GM23338 (cell line): ENCODE measurements at regions not wholly inside any gene's neighbourhood (a gene's known extent, or its start where the extent isn't known, plus 50 kb on each side); places are given as distances from the start of the nearest gene placed in this dataset.

ENCODE experiments used
- STAT1 ChIP-seq: IDR thresholded peaks from one replicate; pipeline ENCODE4 v1.6.1; 2016; ENCODE audit warnings: antibody characterized with exemption; ENCODE audit not compliant: unreplicated experiment
- TF ChIP-seq, protein P1 (sequence below), 2 experiments: fragments of 200-600 bp in 1 of 2; sonication (generic) in 1 of 2; conservative IDR thresholded peaks; 2 replicates each; pipeline versions ENCODE4 v1.5.1 to v1.6.1; 2016 to 2017; ENCODE audit warnings: antibody characterized with exemption in 2 of 2, low read depth in 2 of 2, mild to moderate bottlenecking in 2 of 2, moderate library complexity in 1 of 2

DNA sequence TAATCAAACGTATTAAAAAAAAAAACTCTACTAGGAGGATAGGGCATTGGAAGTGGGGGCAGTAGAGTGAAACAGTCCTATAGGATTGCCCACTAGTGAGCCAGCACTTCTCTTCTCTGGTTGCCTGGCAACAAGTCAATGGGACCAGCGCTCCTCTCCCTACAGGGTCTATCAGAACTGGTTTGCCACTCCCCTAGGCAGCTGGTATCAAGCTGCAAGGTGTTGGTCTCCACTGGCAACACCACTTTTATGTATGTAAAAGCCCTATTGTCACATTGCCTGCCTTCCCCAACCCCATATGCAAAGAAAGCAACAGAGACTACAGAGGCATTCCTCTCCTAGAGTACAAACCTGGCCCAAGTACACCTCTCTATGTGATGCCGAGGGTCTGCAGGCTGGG is 166.9 kb upstream of the MCHR2 start:
- TF ChIP-seq, protein P1, sequence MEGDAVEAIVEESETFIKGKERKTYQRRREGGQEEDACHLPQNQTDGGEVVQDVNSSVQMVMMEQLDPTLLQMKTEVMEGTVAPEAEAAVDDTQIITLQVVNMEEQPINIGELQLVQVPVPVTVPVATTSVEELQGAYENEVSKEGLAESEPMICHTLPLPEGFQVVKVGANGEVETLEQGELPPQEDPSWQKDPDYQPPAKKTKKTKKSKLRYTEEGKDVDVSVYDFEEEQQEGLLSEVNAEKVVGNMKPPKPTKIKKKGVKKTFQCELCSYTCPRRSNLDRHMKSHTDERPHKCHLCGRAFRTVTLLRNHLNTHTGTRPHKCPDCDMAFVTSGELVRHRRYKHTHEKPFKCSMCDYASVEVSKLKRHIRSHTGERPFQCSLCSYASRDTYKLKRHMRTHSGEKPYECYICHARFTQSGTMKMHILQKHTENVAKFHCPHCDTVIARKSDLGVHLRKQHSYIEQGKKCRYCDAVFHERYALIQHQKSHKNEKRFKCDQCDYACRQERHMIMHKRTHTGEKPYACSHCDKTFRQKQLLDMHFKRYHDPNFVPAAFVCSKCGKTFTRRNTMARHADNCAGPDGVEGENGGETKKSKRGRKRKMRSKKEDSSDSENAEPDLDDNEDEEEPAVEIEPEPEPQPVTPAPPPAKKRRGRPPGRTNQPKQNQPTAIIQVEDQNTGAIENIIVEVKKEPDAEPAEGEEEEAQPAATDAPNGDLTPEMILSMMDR (conservative IDR thresholded peaks at IDR 0.05; ENCODE audit: low read depth in 2 of 2) = no peak
- TF ChIP-seq STAT1 = no peak
